Spleen (tissue), 7 donors: ENCODE measurements at regions not wholly inside any gene's neighbourhood (a gene's known extent, or its start where the extent isn't known, plus 50 kb on each side); places are given as distances from the start of the nearest gene placed in this dataset.

Experiments used
- POLR2A ChIP-seq, 3 donors: fragments of 450-650 bp; IDR thresholded peaks; one replicate each; pipeline ENCODE4 v1.5.1; 2017; ENCODE audit warnings: antibody characterized with exemption in 3 of 3, mild to moderate bottlenecking in 1 of 3
- POLR2AphosphoS5 ChIP-seq, 3 donors: sonication (generic); formaldehyde crosslinking; IDR thresholded peaks; one replicate each; pipeline ENCODE4 v1.5.1; 2017; ENCODE audit warnings: antibody characterized with exemption in 3 of 3
- TF ChIP-seq, protein P1 (sequence below), 11 experiments: fragments of 200-600 bp in 7 of 11; fragments of 450-650 bp in 4 of 11; sonication (generic) in 4 of 11; IDR thresholded peaks in 8 of 11; conservative IDR thresholded peaks in 3 of 11; 1 replicate in 7 of 11; 2 replicates in 4 of 11; pipeline versions ENCODE4 v1.4.0 to v1.8.0; 2016 to 2021; ENCODE audit warnings: antibody characterized with exemption in 11 of 11, inconsistent platforms in 4 of 11, mild to moderate bottlenecking in 1 of 11
- donor health status: DM: no; HTN: no; CAD: no; lungs with moderate emphysema.
- donor health status: DM: no; HTN: no; CAD: no.
- donor health status: DM: no; HTN: no; CAD: no.

DNA sequence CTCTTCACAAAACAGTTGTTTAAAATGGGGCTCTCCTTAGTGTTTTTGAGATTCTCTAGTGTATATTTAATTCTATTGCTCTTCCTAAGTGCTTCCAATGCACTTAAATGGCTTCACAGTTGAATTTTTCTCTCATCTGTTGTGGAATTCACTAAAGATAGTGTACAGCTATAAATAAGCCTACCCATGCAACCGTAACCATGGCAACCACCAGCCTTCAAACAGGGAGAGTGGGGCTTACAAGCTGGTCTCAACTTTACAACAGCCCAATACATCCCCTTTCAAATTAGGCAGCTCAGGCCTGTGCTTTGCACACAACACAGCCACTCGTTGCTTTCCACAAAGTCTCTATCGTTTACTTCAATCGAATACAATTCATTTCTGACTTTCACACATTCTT is 144.0 kb upstream of the PLPPR1 start:
- TF ChIP-seq, protein P1, sequence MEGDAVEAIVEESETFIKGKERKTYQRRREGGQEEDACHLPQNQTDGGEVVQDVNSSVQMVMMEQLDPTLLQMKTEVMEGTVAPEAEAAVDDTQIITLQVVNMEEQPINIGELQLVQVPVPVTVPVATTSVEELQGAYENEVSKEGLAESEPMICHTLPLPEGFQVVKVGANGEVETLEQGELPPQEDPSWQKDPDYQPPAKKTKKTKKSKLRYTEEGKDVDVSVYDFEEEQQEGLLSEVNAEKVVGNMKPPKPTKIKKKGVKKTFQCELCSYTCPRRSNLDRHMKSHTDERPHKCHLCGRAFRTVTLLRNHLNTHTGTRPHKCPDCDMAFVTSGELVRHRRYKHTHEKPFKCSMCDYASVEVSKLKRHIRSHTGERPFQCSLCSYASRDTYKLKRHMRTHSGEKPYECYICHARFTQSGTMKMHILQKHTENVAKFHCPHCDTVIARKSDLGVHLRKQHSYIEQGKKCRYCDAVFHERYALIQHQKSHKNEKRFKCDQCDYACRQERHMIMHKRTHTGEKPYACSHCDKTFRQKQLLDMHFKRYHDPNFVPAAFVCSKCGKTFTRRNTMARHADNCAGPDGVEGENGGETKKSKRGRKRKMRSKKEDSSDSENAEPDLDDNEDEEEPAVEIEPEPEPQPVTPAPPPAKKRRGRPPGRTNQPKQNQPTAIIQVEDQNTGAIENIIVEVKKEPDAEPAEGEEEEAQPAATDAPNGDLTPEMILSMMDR (IDR thresholded peaks at IDR 0.05 in 8 of 11, conservative IDR thresholded peaks at IDR 0.05 in 3 of 11): no peak
- TF ChIP-seq POLR2A (IDR thresholded peaks at IDR 0.05) (no peak), POLR2AphosphoS5 (IDR thresholded peaks at IDR 0.05) (no peak)
